ENCODE measurements at regions not wholly inside any gene's neighbourhood (a gene's known extent, or its start where the extent isn't known, plus 50 kb on each side); places are given as distances from the start of the nearest gene placed in this dataset.

GRCh38 chr12:88634008-88634407 lies 53.7 kb upstream of the KITLG start:
- Mint-ChIP-seq H3K4me1 (peaks cover 7% of the 10 kb centered on the region), H3K27me3 (ENCODE audit: low read depth) (peaks cover 4% of the 10 kb centered on the region), H3K27ac (no peak overlapping the region), H3K4me3 (no peak overlapping the region), H3K36me3 (ENCODE audit: low read depth) (no peaks in the 10 kb centered on the region), H3K9me3 (no peaks in the 10 kb centered on the region)
- no peak for TF ChIP-seq CTCF (IDR thresholded peaks at IDR 0.05; ENCODE audit: unreplicated experiment in 3 of 3)

GRCh38 chr12:88633312-88633711 lies 53.0 kb upstream of the KITLG start:
- Mint-ChIP-seq H3K9me3 (no peaks in the 10 kb centered on the region), H3K36me3 (ENCODE audit: low read depth) (no peaks in the 10 kb centered on the region), H3K27ac (no peak overlapping the region), H3K4me1 (peaks cover 1% of the 10 kb centered on the region), H3K4me3 (no peak overlapping the region), H3K27me3 (ENCODE audit: low read depth) (no peaks in the 10 kb centered on the region)
- peak in 1 of 3 experiments; percentile 40 for TF ChIP-seq CTCF (IDR thresholded peaks at IDR 0.05; ENCODE audit: unreplicated experiment in 3 of 3)

- Mint-ChIP-seq H3K9me3 (no peaks in the 10 kb centered on the region), H3K4me1 (no peaks in the 10 kb centered on the region), H3K27ac (no peak overlapping the region), H3K4me3 (no peak overlapping the region), H3K27me3 (ENCODE audit: low read depth) (no peaks in the 10 kb centered on the region), H3K36me3 (ENCODE audit: low read depth) (no peaks in the 10 kb centered on the region)
- no peak for TF ChIP-seq CTCF (IDR thresholded peaks at IDR 0.05; ENCODE audit: unreplicated experiment in 3 of 3)
Observed at GRCh38 chr12:88630561-88630960, 50.3 kb upstream of the KITLG start.
